ENCODE measurements at regions not wholly inside any gene's neighbourhood (a gene's known extent, or its start where the extent isn't known, plus 50 kb on each side); places are given as distances from the start of the nearest gene placed in this dataset.
"Not testable (repeated sequence)": the region's sequence is repeated elsewhere in the genome, so short reads cannot be mapped to it uniquely, and the experiment has no call there.

DNA sequence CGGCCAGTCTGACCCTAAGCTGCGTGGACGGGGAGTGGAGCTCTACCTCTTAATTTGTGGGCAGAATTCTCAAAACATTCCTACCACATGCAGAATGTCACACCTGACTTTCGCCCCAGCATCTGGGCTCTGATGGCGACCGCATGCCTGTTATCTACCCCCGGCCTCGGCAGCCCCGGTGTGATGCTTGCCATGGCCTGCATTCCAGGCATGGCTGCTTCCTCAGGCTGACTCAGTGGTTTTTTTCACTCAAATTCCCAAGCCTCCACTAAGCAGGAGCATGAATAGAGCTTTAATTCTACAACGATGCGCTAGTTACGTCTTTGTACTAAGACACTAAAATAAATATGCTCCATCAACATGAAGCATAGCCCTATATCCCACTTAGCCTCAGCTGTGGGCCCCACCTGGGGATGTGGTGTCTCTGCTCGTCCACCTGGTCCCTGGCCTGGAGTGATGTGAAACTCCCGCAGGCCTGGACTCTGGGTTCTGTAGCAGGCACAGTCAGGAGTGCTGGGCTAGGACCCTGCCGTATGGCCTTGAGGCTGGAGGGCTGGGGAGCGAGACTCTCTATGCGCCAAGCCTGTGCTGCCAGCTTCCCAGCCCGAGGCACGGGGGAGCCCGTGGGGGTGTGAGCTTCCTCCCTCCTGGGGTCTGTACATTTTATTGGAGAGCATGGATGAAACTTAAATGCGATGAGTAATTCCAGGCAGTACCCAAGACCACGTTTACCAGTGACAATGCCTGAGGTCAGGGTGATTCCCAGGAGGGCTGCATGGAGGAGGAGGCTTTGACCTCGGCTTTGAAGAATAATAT lies 153.2 kb downstream of the CTTN start:
- no peak for DNase-seq

GRCh38 chr11:70552167-70553150 lies 154.1 kb downstream of the CTTN start:
- DNase-seq: no peak

- no peak for DNase-seq
Measured at GRCh38 chr11:70555078-70555477, 156.7 kb downstream of the CTTN start.

GRCh38 chr11:70556884-70557741 lies 158.8 kb downstream of the CTTN start:
- no peak for DNase-seq

DNA sequence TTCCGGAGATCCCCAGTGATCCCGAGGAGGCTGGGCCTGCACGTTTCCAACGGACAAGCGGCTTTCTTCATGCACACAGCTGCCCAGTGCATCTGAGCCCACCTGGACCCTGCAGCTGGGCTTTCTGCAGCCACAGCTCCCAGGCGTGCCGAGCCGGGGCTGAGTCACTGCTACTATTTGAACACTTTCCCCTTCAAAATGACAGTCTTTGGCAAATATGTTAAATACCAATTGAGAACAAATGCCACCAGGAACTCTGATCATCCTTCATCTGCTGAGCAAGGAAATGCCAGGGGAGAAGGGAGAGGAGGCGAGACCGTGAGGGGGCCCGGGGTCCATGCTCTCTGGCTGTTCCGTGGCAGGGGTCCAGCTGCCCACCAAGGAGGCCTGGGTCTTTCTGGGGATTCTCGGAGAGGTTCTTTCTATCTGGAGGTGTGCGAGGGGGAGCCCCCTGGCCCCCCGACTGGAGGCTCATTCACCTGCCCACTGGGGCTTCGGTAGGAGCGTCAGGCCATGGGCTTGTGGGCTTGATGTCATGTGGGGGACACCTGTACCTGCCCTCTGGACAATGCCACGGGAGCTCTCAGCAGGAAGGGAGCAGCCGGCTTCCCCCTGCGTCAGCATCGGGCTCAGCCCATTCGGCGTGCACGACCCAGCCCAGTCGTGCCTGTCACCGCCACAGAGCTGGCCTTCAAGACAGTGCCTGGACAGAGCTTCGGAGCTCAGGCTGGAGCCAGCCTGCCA lies 159.6 kb downstream of the CTTN start:
- no peak for DNase-seq

DNA sequence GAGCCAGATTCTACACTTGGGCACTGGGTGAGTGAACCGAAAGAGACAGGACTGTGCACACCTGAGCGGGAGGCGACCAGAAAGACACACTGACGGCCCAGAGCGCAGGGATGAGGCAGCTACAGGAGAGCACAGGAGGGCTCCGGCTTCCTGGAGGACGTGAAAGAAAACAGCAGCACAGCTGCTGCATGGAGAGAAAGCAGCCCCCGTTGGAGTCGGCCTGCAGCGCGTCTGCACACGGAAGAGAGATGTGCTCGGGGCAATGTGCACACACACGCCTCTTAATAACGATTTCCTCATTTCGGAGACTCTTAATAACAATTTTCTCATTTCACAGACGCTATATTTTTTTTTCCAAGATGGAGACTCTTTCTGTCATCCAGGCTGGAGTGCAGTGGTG lies 160.4 kb downstream of the CTTN start:
- no peak for DNase-seq

DNA sequence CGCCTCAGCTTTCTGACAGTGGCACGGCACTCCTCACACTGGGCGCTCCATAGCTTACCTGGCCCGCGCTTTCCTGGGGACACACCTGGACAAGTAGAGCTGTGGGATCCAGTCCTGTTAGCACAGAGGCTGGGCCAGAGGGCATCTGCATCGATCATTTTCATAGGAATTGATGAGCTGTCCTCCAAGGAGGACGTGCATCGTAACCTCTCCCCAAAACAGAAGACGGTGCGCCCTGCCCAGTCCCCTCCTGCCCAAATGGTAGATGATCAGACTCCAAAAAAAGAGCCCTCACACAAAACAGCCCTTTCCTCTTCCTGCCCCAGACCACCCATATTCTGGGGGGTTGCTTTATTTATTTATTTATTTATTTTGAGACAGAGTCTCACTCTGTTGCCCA lies 161.2 kb downstream of the CTTN start:
- DNase-seq: no peak

GRCh38 chr11:70560621-70561020 lies 162.3 kb downstream of the CTTN start:
- not testable (repeated sequence) for DNase-seq

GRCh38 chr11:70566768-70567530 lies 168.6 kb downstream of the CTTN start:
- DNase-seq: no peak

- no peak for DNase-seq
Measured at GRCh38 chr11:70567680-70568034, 169.3 kb downstream of the CTTN start.

GRCh38 chr11:70568035-70568813 lies 169.9 kb downstream of the CTTN start:
- DNase-seq: no peak

DNA sequence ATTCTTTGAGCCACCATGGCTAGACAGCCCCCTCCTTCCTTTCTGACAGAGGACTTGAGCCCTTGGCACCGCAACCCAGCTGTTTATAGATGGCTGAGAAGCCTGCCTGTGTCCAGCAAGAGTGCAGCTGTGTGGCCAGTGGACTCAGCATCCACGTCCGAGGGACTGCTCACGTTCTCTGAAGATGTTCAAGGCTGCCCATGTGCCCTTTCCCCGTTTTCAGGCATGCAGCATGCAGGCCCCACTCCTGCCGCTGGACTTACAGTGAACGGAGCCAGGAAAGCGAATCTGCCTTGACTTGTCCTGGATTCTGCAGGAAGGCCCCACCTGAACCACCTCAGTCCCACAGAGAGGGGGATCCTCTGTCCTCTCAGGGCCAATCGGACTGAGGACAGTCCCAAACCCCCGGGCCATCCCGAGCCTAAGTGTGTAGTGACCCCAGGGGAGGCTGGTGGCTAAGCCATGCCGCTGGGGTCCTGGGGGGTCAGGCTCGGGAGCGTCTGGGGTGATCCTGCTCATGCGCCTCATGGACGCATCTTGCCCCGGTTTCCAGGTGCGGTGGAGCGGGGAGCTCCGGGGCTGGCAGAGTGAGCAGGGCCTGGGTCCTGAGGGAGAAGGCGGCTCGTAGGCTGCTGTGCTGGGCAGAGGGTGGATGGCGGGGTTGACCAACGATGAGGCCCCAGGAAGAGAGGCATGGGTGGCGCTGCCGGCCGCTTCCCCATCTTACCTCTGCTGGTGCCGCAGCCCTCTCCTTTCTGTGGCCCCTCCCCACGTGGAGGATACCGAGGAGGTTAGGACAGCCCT lies 170.7 kb downstream of the CTTN start:
- DNase-seq: no peak

DNA sequence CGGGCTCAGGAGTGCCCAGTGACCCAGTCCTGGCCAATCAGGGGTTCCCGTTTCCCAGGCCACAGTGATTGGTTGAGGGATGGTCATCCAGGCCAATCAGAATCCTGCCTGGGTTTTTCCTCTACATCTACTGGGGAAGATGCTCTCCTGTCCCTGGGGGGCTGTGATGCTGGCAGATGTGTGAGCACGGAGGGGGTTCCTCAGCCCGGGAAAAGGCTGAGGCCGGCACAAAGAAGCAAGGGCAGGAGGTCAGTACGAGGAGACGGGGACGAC lies 171.2 kb downstream of the CTTN start:
- DNase-seq: no peak

DNA sequence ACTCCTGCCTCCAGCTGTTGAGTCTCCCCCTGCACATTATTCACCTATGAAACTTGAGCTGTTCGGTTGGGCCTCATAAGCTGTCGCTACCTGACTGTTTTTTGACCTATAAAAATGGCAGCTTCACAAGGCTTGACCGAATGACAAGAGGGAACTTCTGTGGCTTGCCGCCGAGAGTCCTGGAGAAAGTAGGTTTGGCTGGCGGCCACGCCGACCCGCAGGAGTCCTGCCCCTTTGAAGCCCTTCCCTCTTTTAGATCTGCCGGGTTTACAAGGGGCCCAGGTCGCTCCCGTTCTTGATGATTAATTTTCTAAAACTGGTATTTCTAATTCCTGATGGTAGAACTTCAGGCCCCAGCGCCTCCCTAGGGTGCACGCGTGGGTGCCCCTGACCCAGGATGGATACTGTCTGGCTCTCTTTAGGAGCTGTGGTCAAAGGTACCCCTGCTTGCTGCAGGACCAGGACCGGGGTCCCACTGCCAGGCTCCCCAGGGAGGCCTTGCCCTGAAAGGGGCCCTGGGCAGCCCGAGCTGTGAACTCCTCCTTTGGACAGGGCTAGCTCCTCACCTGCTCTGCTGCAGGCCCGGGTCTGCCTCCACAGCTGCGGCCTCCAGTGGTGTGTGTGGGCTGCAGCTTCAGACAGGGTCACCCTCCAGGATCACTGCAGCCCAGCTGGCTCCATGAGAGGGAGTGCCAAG lies 171.8 kb downstream of the CTTN start:
- DNase-seq: no peak

- no peak for DNase-seq
Measured at GRCh38 chr11:70570693-70571395, 172.5 kb downstream of the CTTN start.

GRCh38 chr11:70572974-70573260 lies 174.6 kb downstream of the CTTN start:
- no peak for DNase-seq

DNA sequence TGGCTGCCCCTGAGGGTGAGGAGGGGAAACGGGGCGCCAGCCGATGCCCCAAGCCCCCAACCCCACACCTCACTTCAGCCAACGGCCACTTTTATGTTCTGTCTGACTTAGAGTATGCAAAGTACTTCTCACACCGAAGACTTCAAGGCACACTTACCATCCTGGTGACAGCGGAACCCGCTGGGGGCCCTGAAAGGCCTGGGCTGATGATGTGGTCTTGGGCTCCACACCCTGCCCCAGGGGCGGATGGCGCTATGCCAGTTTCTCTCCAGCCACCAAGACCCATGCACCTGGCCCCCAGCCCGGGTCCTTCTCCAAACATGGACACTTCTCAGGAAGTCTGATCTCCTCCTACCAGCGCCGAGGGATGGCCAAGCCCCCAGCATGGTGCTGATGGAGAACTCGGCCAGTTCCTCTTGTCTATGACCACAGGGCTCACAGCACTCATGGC lies 175.4 kb downstream of the CTTN start:
- DNase-seq: no peak

GRCh38 chr11:70574725-70575347 lies 176.5 kb downstream of the CTTN start:
- DNase-seq: no peak

Data from COR-L47 (cell line).